ENCODE measurements at regions not wholly inside any gene's neighbourhood (a gene's known extent, or its start where the extent isn't known, plus 50 kb on each side); places are given as distances from the start of the nearest gene placed in this dataset.

DNA sequence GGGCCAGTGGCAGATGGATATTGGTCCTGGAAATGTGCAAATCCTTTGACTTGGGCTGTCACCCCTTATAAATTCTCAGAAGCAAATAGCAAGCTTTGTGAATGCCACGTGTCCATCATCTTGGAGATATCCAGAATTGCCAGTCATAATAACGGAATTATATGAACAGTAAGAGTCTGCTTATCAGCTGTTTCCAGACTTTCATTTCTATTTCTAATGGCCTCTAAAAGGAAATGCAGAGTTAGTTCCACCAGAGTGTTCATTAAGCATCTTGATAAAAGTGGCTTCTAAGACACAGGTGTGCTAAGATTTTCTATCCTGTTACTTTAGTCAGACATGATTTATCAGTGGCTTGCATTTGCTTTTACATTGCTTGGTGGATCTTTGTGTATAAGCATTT lies 87.4 kb downstream of the RAMP3 start:
- H3K9me3 Mint-ChIP-seq, result no peaks in the 10 kb centered on the region
- H3K27ac Mint-ChIP-seq, result no peak overlapping the region
- peaks cover 38% of the 10 kb centered on the region for H3K27me3 Mint-ChIP-seq
- TF ChIP-seq, protein P1, sequence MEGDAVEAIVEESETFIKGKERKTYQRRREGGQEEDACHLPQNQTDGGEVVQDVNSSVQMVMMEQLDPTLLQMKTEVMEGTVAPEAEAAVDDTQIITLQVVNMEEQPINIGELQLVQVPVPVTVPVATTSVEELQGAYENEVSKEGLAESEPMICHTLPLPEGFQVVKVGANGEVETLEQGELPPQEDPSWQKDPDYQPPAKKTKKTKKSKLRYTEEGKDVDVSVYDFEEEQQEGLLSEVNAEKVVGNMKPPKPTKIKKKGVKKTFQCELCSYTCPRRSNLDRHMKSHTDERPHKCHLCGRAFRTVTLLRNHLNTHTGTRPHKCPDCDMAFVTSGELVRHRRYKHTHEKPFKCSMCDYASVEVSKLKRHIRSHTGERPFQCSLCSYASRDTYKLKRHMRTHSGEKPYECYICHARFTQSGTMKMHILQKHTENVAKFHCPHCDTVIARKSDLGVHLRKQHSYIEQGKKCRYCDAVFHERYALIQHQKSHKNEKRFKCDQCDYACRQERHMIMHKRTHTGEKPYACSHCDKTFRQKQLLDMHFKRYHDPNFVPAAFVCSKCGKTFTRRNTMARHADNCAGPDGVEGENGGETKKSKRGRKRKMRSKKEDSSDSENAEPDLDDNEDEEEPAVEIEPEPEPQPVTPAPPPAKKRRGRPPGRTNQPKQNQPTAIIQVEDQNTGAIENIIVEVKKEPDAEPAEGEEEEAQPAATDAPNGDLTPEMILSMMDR (conservative IDR thresholded peaks at IDR 0.05), result no peak
- no peak overlapping the region for H3K4me3 Mint-ChIP-seq
- DNase-seq (ENCODE audit: extremely low spot score, unreplicated experiment), result no peak
- no peaks in the 10 kb centered on the region for H3K36me3 Mint-ChIP-seq
- H3K4me1 Mint-ChIP-seq (ENCODE audit: unreplicated experiment), result no peaks in the 10 kb centered on the region

- H3K4me3 Mint-ChIP-seq, result no peak overlapping the region
- H3K4me1 Mint-ChIP-seq (ENCODE audit: unreplicated experiment), result no peaks in the 10 kb centered on the region
- DNase-seq (ENCODE audit: extremely low spot score, unreplicated experiment), result no peak
- no peak overlapping the region for H3K27ac Mint-ChIP-seq
- peaks cover 35% of the 10 kb centered on the region for H3K27me3 Mint-ChIP-seq
- TF ChIP-seq, protein P1 (conservative IDR thresholded peaks at IDR 0.05), result no peak
- no peaks in the 10 kb centered on the region for H3K9me3 Mint-ChIP-seq
- no peaks in the 10 kb centered on the region for H3K36me3 Mint-ChIP-seq
Observed at GRCh38 chr7:45246339-45246738, 88.7 kb downstream of the RAMP3 start.

DNA sequence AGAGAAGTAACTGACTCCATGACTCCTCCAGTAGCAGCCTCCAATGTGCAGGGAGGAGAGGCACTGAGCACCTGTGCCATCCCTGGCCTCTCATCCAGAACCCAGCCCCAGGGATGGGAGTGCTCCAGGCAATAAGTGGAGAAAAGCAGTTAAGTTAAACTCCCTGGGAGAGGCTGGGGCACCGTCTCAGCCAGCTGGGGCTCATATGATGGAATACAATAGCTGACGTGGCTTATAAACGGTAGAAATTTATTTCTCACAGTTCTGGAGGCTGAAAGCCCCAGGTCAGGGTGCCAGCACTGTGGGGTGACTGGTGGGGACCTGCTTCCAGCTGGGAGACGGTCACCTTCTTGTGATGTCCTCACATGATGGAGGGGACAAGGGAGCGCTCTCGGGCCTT lies 94.7 kb downstream of the RAMP3 start:
- peaks cover 40% of the 10 kb centered on the region for H3K27me3 Mint-ChIP-seq
- no peak overlapping the region for H3K27ac Mint-ChIP-seq
- no peak for DNase-seq (ENCODE audit: extremely low spot score, unreplicated experiment)
- TF ChIP-seq, protein P1 (conservative IDR thresholded peaks at IDR 0.05), result no peak
- H3K4me3 Mint-ChIP-seq, result no peak overlapping the region
- no peaks in the 10 kb centered on the region for H3K36me3 Mint-ChIP-seq
- H3K4me1 Mint-ChIP-seq (ENCODE audit: unreplicated experiment), result no peaks in the 10 kb centered on the region
- H3K9me3 Mint-ChIP-seq, result no peaks in the 10 kb centered on the region

DNA sequence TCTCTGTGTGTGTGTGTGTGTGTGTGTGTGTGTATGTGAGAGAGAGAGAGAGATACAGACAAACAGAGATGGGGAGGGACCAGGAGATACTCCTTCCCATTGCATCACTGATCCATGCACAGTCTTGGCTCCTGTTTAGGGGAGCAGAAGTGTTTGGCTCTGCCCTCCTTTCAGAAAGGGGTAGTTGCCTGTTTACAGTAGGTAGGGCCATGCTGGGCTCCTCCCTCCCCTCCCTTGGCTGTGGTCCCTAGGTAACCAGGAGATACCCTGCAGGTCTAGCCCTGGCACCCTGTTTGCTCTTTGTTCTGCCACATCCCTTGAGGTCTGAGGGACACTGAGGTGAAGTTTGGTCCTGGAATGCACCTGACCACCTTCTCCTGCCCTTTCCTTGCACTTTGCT lies 95.3 kb downstream of the RAMP3 start:
- Mint-ChIP-seq H3K4me1 (ENCODE audit: unreplicated experiment) (no peaks in the 10 kb centered on the region), H3K27ac (no peak overlapping the region)
- TF ChIP-seq, protein P1 (conservative IDR thresholded peaks at IDR 0.05), result no peak

GRCh38 chr7:45253368-45253767 lies 95.8 kb downstream of the RAMP3 start:
- H3K27ac Mint-ChIP-seq, result no peak overlapping the region
- H3K4me3 Mint-ChIP-seq, result no peak overlapping the region
- DNase-seq (ENCODE audit: extremely low spot score, unreplicated experiment), result no peak
- no peaks in the 10 kb centered on the region for H3K4me1 Mint-ChIP-seq (ENCODE audit: unreplicated experiment)
- H3K9me3 Mint-ChIP-seq, result no peaks in the 10 kb centered on the region
- peaks cover 44% of the 10 kb centered on the region for H3K27me3 Mint-ChIP-seq
- no peaks in the 10 kb centered on the region for H3K36me3 Mint-ChIP-seq
- TF ChIP-seq, protein P1 (conservative IDR thresholded peaks at IDR 0.05), result no peak

More for the DNA sequence above, 95.3 kb downstream of the RAMP3 start:
- H3K27me3 Mint-ChIP-seq, result peaks cover 40% of the 10 kb centered on the region
- H3K36me3 Mint-ChIP-seq, result no peaks in the 10 kb centered on the region
- no peak overlapping the region for H3K4me3 Mint-ChIP-seq
- no peaks in the 10 kb centered on the region for H3K9me3 Mint-ChIP-seq
- DNase-seq (ENCODE audit: extremely low spot score, unreplicated experiment), result no peak

DNA sequence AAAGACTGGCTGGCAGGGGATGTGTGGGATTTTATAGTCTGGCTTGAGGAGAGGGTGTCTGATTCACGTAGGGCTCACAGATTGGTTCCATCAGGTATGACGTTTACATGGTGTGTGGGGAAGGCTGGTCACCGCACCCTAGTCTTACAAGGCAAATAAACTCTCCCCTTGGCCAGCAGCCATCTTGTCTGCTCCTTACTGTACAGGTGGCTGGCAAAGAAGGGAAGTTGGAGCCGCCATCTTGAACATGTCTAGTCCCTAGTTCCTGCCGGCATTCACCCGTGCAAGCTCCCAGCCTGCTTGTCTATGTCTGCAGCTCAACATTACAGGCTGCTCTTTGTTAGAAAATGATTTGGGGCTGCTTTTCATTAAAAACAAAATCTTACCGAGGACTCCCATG lies 97.6 kb downstream of the RAMP3 start:
- H3K36me3 Mint-ChIP-seq, result no peaks in the 10 kb centered on the region
- no peaks in the 10 kb centered on the region for H3K4me1 Mint-ChIP-seq (ENCODE audit: unreplicated experiment)
- H3K9me3 Mint-ChIP-seq, result no peaks in the 10 kb centered on the region
- H3K27me3 Mint-ChIP-seq, result peaks cover 48% of the 10 kb centered on the region
- DNase-seq (ENCODE audit: extremely low spot score, unreplicated experiment), result no peak
- TF ChIP-seq, protein P1 (conservative IDR thresholded peaks at IDR 0.05), result no peak
- H3K27ac Mint-ChIP-seq, result no peak overlapping the region
- no peak overlapping the region for H3K4me3 Mint-ChIP-seq
